EL (cell line): ENCODE measurements at regions not wholly inside any gene's neighbourhood (a gene's known extent, or its start where the extent isn't known, plus 50 kb on each side); places are given as distances from the start of the nearest gene placed in this dataset.

Experiments
- DNase-seq: peaks from one replicate; pipeline ENCODE4 v3.0.0-alpha.2; 2016

GRCh38 chr6:1081551-1082284, 230.2 kb upstream of the FOXQ1 start:
- DNase-seq: peak; percentile 36

- no peak for DNase-seq
Observed at GRCh38 chr6:1080453-1081337, 231.2 kb upstream of the FOXQ1 start.

- no peak for DNase-seq
Observed at GRCh38 chr6:1079525-1079924, 232.4 kb upstream of the FOXQ1 start.

- DNase-seq: no peak
Observed at GRCh38 chr6:1077478-1078416, 234.2 kb upstream of the FOXQ1 start.

GRCh38 chr6:1076531-1077459, 235.1 kb upstream of the FOXQ1 start:
- no peak for DNase-seq

- DNase-seq: no peak
Observed at GRCh38 chr6:1075880-1076279, 236.0 kb upstream of the FOXQ1 start.

GRCh38 chr6:1075444-1075843, 236.5 kb upstream of the FOXQ1 start:
- no peak for DNase-seq

GRCh38 chr6:1070085-1070521, 241.8 kb upstream of the FOXQ1 start:
- no peak for DNase-seq

- no peak for DNase-seq
Observed at GRCh38 chr6:1068905-1069304, 243.0 kb upstream of the FOXQ1 start.

GRCh38 chr6:1068068-1068467, 243.8 kb upstream of the FOXQ1 start:
- DNase-seq: no peak

GRCh38 chr6:1067346-1067745, 244.6 kb upstream of the FOXQ1 start:
- DNase-seq: no peak

GRCh38 chr6:1066449-1067090, 245.3 kb upstream of the FOXQ1 start:
- DNase-seq: no peak

GRCh38 chr6:1065986-1066385, 245.9 kb upstream of the FOXQ1 start:
- no peak for DNase-seq

GRCh38 chr6:1063671-1064355, 248.1 kb upstream of the FOXQ1 start:
- peak; percentile 9 for DNase-seq

- DNase-seq: peak; percentile 8
Observed at GRCh38 chr6:1062786-1063545, 248.9 kb upstream of the FOXQ1 start.

- DNase-seq: no peak
Observed at GRCh38 chr6:1059596-1059995, 252.3 kb upstream of the FOXQ1 start.

GRCh38 chr6:1057490-1058135, 254.3 kb upstream of the FOXQ1 start:
- DNase-seq: no peak

- DNase-seq: no peak
Observed at GRCh38 chr6:1055015-1055921, 256.6 kb upstream of the FOXQ1 start.
